ENCODE measurements at regions not wholly inside any gene's neighbourhood (a gene's known extent, or its start where the extent isn't known, plus 50 kb on each side); places are given as distances from the start of the nearest gene placed in this dataset.

DNA sequence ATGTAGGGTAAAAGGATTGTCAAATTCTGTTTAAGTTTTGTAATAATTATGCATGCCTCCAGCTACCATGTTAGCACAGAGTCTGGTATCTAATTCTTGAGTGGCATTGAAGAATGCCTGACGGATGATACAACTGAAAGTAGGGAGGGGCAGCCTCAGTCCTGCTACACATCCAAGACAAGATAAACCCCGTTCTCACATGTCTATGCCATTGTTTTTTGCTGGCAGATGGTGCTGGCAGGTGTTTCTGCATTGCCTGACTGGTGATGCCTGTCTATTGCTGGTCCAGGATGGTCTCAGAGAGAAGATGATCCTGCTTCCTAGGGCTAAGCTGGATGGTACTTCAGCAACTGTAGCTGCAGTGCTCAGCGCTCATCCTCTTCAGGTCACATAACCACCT is 245.8 kb upstream of the NAV3 start (continued):
- TF ChIP-seq RAD21 (CRISPR knock-in tag; conservative IDR thresholded peaks at IDR 0.05 in 1 of 2, IDR thresholded peaks at IDR 0.05 in 1 of 2): no peak
- no peak for TF ChIP-seq POLR2G (IDR thresholded peaks at IDR 0.05; ENCODE audit: low read depth, low read length)
- no peak for TF ChIP-seq ETS2 (tag; IDR thresholded peaks at IDR 0.05; ENCODE audit: borderline replicate concordance, poor library complexity, severe bottlenecking)
- TF ChIP-seq TEAD1 (CRISPR knock-in tag; IDR thresholded peaks at IDR 0.05): no peak
- TF ChIP-seq SIN3B (IDR thresholded peaks at IDR 0.05; ENCODE audit: low read depth): no peak
- TF ChIP-seq ZNF143 (CRISPR knock-in tag; IDR thresholded peaks at IDR 0.05): no peak
- TF ChIP-seq MAZ (CRISPR knock-in tag; conservative IDR thresholded peaks at IDR 0.05 in 1 of 2, IDR thresholded peaks at IDR 0.05 in 1 of 2): no peak
- TF ChIP-seq, protein P1, sequence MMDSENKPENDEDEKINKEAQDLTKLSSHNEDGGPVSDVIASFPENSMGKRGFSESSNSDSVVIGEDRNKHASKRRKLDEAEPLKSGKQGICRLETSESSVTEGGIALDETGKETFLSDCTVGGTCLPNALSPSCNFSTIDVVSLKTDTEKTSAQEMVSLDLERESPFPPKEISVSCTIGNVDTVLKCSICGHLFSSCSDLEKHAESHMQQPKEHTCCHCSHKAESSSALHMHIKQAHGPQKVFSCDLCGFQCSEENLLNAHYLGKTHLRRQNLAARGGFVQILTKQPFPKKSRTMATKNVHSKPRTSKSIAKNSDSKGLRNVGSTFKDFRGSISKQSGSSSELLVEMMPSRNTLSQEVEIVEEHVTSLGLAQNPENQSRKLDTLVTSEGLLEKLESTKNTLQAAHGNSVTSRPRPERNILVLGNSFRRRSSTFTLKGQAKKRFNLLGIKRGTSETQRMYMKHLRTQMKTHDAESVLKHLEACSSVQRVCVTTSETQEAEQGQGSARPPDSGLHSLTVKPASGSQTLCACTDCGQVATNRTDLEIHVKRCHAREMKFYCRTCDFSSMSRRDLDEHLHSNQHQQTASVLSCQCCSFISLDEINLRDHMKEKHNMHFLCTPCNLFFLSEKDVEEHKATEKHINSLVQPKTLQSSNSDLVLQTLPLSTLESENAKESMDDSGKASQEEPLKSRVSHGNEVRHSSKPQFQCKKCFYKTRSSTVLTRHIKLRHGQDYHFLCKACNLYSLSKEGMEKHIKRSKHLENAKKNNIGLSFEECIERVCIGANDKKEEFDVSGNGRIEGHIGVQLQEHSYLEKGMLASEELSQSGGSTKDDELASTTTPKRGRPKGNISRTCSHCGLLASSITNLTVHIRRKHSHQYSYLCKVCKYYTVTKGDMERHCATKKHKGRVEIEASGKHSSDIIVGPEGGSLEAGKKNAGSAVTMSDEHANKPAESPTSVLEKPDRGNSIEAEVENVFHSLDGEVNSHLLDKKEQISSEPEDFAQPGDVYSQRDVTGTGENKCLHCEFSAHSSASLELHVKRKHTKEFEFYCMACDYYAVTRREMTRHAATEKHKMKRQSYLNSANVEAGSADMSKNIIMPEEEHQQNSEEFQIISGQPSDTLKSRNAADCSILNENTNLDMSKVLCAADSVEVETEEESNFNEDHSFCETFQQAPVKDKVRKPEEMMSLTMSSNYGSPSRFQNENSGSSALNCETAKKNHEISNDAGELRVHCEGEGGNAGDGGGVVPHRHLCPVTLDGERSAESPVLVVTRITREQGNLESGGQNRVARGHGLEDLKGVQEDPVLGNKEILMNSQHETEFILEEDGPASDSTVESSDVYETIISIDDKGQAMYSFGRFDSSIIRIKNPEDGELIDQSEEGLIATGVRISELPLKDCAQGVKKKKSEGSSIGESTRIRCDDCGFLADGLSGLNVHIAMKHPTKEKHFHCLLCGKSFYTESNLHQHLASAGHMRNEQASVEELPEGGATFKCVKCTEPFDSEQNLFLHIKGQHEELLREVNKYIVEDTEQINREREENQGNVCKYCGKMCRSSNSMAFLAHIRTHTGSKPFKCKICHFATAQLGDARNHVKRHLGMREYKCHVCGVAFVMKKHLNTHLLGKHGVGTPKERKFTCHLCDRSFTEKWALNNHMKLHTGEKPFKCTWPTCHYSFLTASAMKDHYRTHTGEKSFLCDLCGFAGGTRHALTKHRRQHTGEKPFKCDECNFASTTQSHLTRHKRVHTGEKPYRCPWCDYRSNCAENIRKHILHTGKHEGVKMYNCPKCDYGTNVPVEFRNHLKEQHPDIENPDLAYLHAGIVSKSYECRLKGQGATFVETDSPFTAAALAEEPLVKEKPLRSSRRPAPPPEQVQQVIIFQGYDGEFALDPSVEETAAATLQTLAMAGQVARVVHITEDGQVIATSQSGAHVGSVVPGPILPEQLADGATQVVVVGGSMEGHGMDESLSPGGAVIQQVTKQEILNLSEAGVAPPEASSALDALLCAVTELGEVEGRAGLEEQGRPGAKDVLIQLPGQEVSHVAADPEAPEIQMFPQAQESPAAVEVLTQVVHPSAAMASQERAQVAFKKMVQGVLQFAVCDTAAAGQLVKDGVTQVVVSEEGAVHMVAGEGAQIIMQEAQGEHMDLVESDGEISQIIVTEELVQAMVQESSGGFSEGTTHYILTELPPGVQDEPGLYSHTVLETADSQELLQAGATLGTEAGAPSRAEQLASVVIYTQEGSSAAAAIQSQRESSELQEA (IDR thresholded peaks at IDR 0.05; ENCODE audit: low read depth): no peak
- TF ChIP-seq MTA3 (IDR thresholded peaks at IDR 0.05; ENCODE audit: borderline replicate concordance): no peak
- no peak for TF ChIP-seq NFXL1 (CRISPR knock-in tag; IDR thresholded peaks at IDR 0.05)
